ENCODE measurements at regions not wholly inside any gene's neighbourhood (a gene's known extent, or its start where the extent isn't known, plus 50 kb on each side); places are given as distances from the start of the nearest gene placed in this dataset.

- DNase-seq: no peak
- in situ Hi-C loops (cut with HindIII; ENCODE audit: low pct_ligation_motif_present, low pct_unique_long_range_greater_than_20kb, low sequenced_read_pairs): no loop called here
These were observed 264.5 kb downstream of the IL15 start for GRCh38 chr4:141900856-141901255.

GRCh38 chr4:141905751-141906150 lies 269.4 kb downstream of the IL15 start:
- DNase-seq: peak; percentile 1
- in situ Hi-C loops (cut with HindIII; ENCODE audit: low pct_ligation_motif_present, low pct_unique_long_range_greater_than_20kb, low sequenced_read_pairs): no loop called here

GRCh38 chr4:141909541-141909940 lies 273.2 kb downstream of the IL15 start:
- no peak for DNase-seq

GRCh38 chr4:141912831-141913230 lies 276.4 kb downstream of the IL15 start:
- in situ Hi-C loops (cut with HindIII; ENCODE audit: low pct_ligation_motif_present, low pct_unique_long_range_greater_than_20kb, low sequenced_read_pairs): no loop called here
- no peak for DNase-seq

More at GRCh38 chr4:141909541-141909940, 273.2 kb downstream of the IL15 start:
- in situ Hi-C loops (cut with HindIII; ENCODE audit: low pct_ligation_motif_present, low pct_unique_long_range_greater_than_20kb, low sequenced_read_pairs): no loop called here

GRCh38 chr4:141913928-141914327 lies 277.5 kb downstream of the IL15 start:
- no peak for DNase-seq
- in situ Hi-C loops (cut with HindIII; ENCODE audit: low pct_ligation_motif_present, low pct_unique_long_range_greater_than_20kb, low sequenced_read_pairs): no loop called here

- DNase-seq: no peak
- in situ Hi-C loops (cut with HindIII; ENCODE audit: low pct_ligation_motif_present, low pct_unique_long_range_greater_than_20kb, low sequenced_read_pairs): no loop called here
These were observed 278.4 kb downstream of the IL15 start for GRCh38 chr4:141914746-141915145.

- DNase-seq: no peak
- in situ Hi-C loops (cut with HindIII; ENCODE audit: low pct_ligation_motif_present, low pct_unique_long_range_greater_than_20kb, low sequenced_read_pairs): no loop called here
These were observed 283.3 kb downstream of the IL15 start for GRCh38 chr4:141919649-141920048.

- in situ Hi-C loops (cut with HindIII; ENCODE audit: low pct_ligation_motif_present, low pct_unique_long_range_greater_than_20kb, low sequenced_read_pairs): no loop called here
- DNase-seq: no peak
These were observed 284.9 kb downstream of the IL15 start for GRCh38 chr4:141921293-141921692.

GRCh38 chr4:141922236-141922635 lies 285.9 kb downstream of the IL15 start:
- in situ Hi-C loops (cut with HindIII; ENCODE audit: low pct_ligation_motif_present, low pct_unique_long_range_greater_than_20kb, low sequenced_read_pairs): no loop called here
- DNase-seq: no peak

GRCh38 chr4:141926406-141926805 lies 290.0 kb downstream of the IL15 start:
- in situ Hi-C loops (cut with HindIII; ENCODE audit: low pct_ligation_motif_present, low pct_unique_long_range_greater_than_20kb, low sequenced_read_pairs): no loop called here

GRCh38 chr4:141932490-141932889 lies 296.1 kb downstream of the IL15 start:
- in situ Hi-C loops (cut with HindIII; ENCODE audit: low pct_ligation_motif_present, low pct_unique_long_range_greater_than_20kb, low sequenced_read_pairs): no loop called here
- DNase-seq: no peak

More at GRCh38 chr4:141926406-141926805, 290.0 kb downstream of the IL15 start:
- DNase-seq: no peak

- in situ Hi-C loops (cut with HindIII; ENCODE audit: low pct_ligation_motif_present, low pct_unique_long_range_greater_than_20kb, low sequenced_read_pairs): no loop called here
- DNase-seq: no peak
These were observed 297.6 kb downstream of the IL15 start for GRCh38 chr4:141933978-141934377.

GRCh38 chr4:141955696-141956095 lies 319.3 kb downstream of the IL15 start:
- DNase-seq: no peak
- in situ Hi-C loops (cut with HindIII; ENCODE audit: low pct_ligation_motif_present, low pct_unique_long_range_greater_than_20kb, low sequenced_read_pairs): no loop called here

- in situ Hi-C loops (cut with HindIII; ENCODE audit: low pct_ligation_motif_present, low pct_unique_long_range_greater_than_20kb, low sequenced_read_pairs): no loop called here
- no peak for DNase-seq
These were observed 321.0 kb downstream of the IL15 start for GRCh38 chr4:141957416-141957815.

- in situ Hi-C loops (cut with HindIII; ENCODE audit: low pct_ligation_motif_present, low pct_unique_long_range_greater_than_20kb, low sequenced_read_pairs): no loop called here
- DNase-seq: no peak
These were observed 326.1 kb downstream of the IL15 start for GRCh38 chr4:141962486-141962885.

- in situ Hi-C loops (cut with HindIII; ENCODE audit: low pct_ligation_motif_present, low pct_unique_long_range_greater_than_20kb, low sequenced_read_pairs): no loop called here
- DNase-seq: no peak
These were observed 335.5 kb downstream of the IL15 start for GRCh38 chr4:141971869-141972268.

GRCh38 chr4:141972950-141973349 lies 336.6 kb downstream of the IL15 start:
- DNase-seq: no peak
- in situ Hi-C loops (cut with HindIII; ENCODE audit: low pct_ligation_motif_present, low pct_unique_long_range_greater_than_20kb, low sequenced_read_pairs): no loop called here
